Transverse colon (tissue), 4 donors: ENCODE measurements at regions not wholly inside any gene's neighbourhood (a gene's known extent, or its start where the extent isn't known, plus 50 kb on each side); places are given as distances from the start of the nearest gene placed in this dataset.

Experiments used
- DNase-seq: peaks from one replicate; pipeline ENCODE4 v3.0.0-alpha.2; 2019
- H3K27ac ChIP-seq, 4 donors: fragments of 200-600 bp; sonication (generic); 2 replicates each; pipeline ENCODE4 v1.5.1; 2016 to 2018; ENCODE audit warnings: inconsistent platforms in 4 of 4
- H3K27me3 ChIP-seq: fragments of 200-600 bp; sonication (generic); 2 replicates; pipeline ENCODE4 v1.5.1; 2017; ENCODE audit warnings: inconsistent platforms
- H3K36me3 ChIP-seq, 4 donors: fragments of 200-600 bp; sonication (generic); 2 replicates each; pipeline ENCODE4 v1.5.1; 2017 to 2019; ENCODE audit warnings: inconsistent platforms in 4 of 4
- H3K4me1 ChIP-seq, 4 donors: fragments of 200-600 bp; sonication (generic); 2 replicates each; pipeline ENCODE4 v1.5.1; 2017 to 2020; ENCODE audit warnings: inconsistent platforms in 4 of 4
- H3K4me3 ChIP-seq, 4 donors: fragments of 200-600 bp; sonication (generic); 1 replicate in 1 of 4; 2 replicates in 3 of 4; pipeline versions ENCODE4 v1.5.1 to v1.6.1; 2017 to 2019; ENCODE audit warnings: inconsistent platforms in 4 of 4
- H3K9me3 ChIP-seq, 2 donors: fragments of 200-600 bp; sonication (generic); 2 replicates each; pipeline ENCODE4 v1.5.1; 2017 to 2019; ENCODE audit warnings: inconsistent platforms in 2 of 2
- CTCF ChIP-seq, 5 experiments: fragments of 200-600 bp in 3 of 5; fragments of 450-650 bp in 2 of 5; sonication (generic) in 3 of 5; IDR thresholded peaks; 1 replicate in 2 of 5; 2 replicates in 3 of 5; pipeline ENCODE4 v1.5.1; 2016 to 2017; ENCODE audit warnings: antibody characterized with exemption in 5 of 5, inconsistent platforms in 3 of 5, mild to moderate bottlenecking in 2 of 5, moderate library complexity in 1 of 5
- EP300 ChIP-seq: sonication (generic); formaldehyde crosslinking; IDR thresholded peaks from one replicate; pipeline ENCODE4 v1.6.1; 2017; ENCODE audit warnings: antibody characterized with exemption, low read depth
- POLR2A ChIP-seq: fragments of 450-650 bp; IDR thresholded peaks from one replicate; pipeline ENCODE4 v1.6.1; 2016; ENCODE audit warnings: antibody characterized with exemption, mild to moderate bottlenecking, moderate library complexity
- POLR2AphosphoS5 ChIP-seq, 3 donors: sonication (generic); formaldehyde crosslinking; IDR thresholded peaks; one replicate each; pipeline ENCODE4 v1.6.1; 2016; ENCODE audit warnings: antibody characterized with exemption in 3 of 3
- WGBS, 2 donors: methylation state at CpG; one replicate each; pipeline ENCODE4 v1.1.5; 2018; ENCODE audit warnings: low coverage in 1 of 2; 5-methylcytosine and 5-hydroxymethylcytosine counted together
- in situ Hi-C, 4 donors: fragments of 200-750 bp; cut with MboI; loops; one replicate each; pipeline versions ENCODE4 v1.15.0 to v1.15.1; 2017; ENCODE audit warnings: low sequenced_read_pairs in 3 of 4, low pct_ligation_motif_present in 1 of 4, low pct_unique_long_range_greater_than_20kb in 1 of 4
- intact Hi-C: fragments of 100-400 bp; cut with DNase I; formaldehyde crosslinking; loops from one replicate; pipeline ENCODE4 v1.15.1; 2023; ENCODE audit warnings: low total_unique reads

GRCh38 chrX:101759000-101759399, 99.3 kb upstream of the ARMCX2 start:
- DNase-seq, result no peak
- no peak overlapping the region for H3K4me3 ChIP-seq
- intact Hi-C loops, result loop anchor here (10.0 kb wide), 1 partner anchor 344 kb away; no protein-coding TSS in a partner anchor
- H3K27ac ChIP-seq, result no peak overlapping the region
- H3K36me3 ChIP-seq, result no peaks in the 10 kb centered on the region
- H3K9me3 ChIP-seq, result no peaks in the 10 kb centered on the region
- in situ Hi-C loops, result loop anchor here in 3 of 4 donors (25.0 kb wide), 2 partner anchors 172 to 347 kb away; partner anchors contain the start of genes GLA (in 1 of the 3) and HNRNPH2 (in 1 of the 3)
- H3K27me3 ChIP-seq, result no peaks in the 10 kb centered on the region
- H3K4me1 ChIP-seq, result no peaks in the 10 kb centered on the region
- WGBS, 2 donors, result 0% methylated on average over 1 of the region's 1 CpG; no CpG with 5 or more reads in 1 of the 2 donors
- TF ChIP-seq CTCF (IDR thresholded peaks at IDR 0.05), result peak; percentile 23 to 41 (median 37)
- TF ChIP-seq POLR2AphosphoS5 (IDR thresholded peaks at IDR 0.05), result no peak
- no peak for TF ChIP-seq POLR2A
- TF ChIP-seq EP300, result no peak

GRCh38 chrX:101750744-101751143, 91.1 kb upstream of the ARMCX2 start:
- intact Hi-C loops, result loop anchor here (10.0 kb wide), 1 partner anchor 336 kb away; no protein-coding TSS in a partner anchor
- no peak for DNase-seq
- in situ Hi-C loops, result loop anchor here in 3 of 4 donors (25.0 kb wide), 2 partner anchors 163 to 338 kb away; partner anchors contain the start of genes GLA (in 1 of the 3) and HNRNPH2 (in 1 of the 3)
- 61 to 83% methylated on average over 4 of the region's 4 CpGs for WGBS, 2 donors
- Histone ChIP-seq H3K4me3 (no peak overlapping the region), H3K36me3 (no peaks in the 10 kb centered on the region), H3K27ac (no peak overlapping the region), H3K27me3 (no peaks in the 10 kb centered on the region), H3K9me3 (no peaks in the 10 kb centered on the region), H3K4me1 (no peaks in the 10 kb centered on the region)
- TF ChIP-seq POLR2A (no peak), POLR2AphosphoS5 (IDR thresholded peaks at IDR 0.05) (no peak), CTCF (IDR thresholded peaks at IDR 0.05) (no peak), EP300 (no peak)

- 33 to 42% methylated on average over 2 to 3 of the region's 3 CpGs for WGBS, 2 donors
- H3K4me3 ChIP-seq, result no peak overlapping the region
- intact Hi-C loops (no loop called here), in situ Hi-C loops (no loop called here)
- no peak for TF ChIP-seq EP300
- TF ChIP-seq CTCF (IDR thresholded peaks at IDR 0.05), result no peak
- no peak for TF ChIP-seq POLR2AphosphoS5 (IDR thresholded peaks at IDR 0.05)
- TF ChIP-seq POLR2A, result no peak
- no peak for DNase-seq
- H3K27me3 ChIP-seq, result no peaks in the 10 kb centered on the region
- no peaks in the 10 kb centered on the region for H3K9me3 ChIP-seq
- no peaks in the 10 kb centered on the region for H3K4me1 ChIP-seq
- no peak overlapping the region for H3K27ac ChIP-seq
- H3K36me3 ChIP-seq, result no peaks in the 10 kb centered on the region
These were observed 89.8 kb upstream of the ARMCX2 start for GRCh38 chrX:101749436-101749835.

- Histone ChIP-seq H3K4me3 (no peak overlapping the region), H3K9me3 (no peaks in the 10 kb centered on the region), H3K36me3 (no peaks in the 10 kb centered on the region), H3K4me1 (no peaks in the 10 kb centered on the region), H3K27ac (no peak overlapping the region), H3K27me3 (no peaks in the 10 kb centered on the region)
- intact Hi-C loops, result no loop called here
- WGBS, 2 donors, result 0 to 48% methylated on average over 1 to 3 of the region's 3 CpGs
- DNase-seq, result no peak
- in situ Hi-C loops, result no loop called here
- TF ChIP-seq EP300 (no peak), POLR2AphosphoS5 (IDR thresholded peaks at IDR 0.05) (no peak), CTCF (IDR thresholded peaks at IDR 0.05) (no peak), POLR2A (no peak)
These were observed 85.4 kb upstream of the ARMCX2 start for GRCh38 chrX:101745046-101745445.
